GM21390 (cell line): ENCODE measurements at regions not wholly inside any gene's neighbourhood (a gene's known extent, or its start where the extent isn't known, plus 50 kb on each side); places are given as distances from the start of the nearest gene placed in this dataset.
"Not testable (repeated sequence)": the region's sequence is repeated elsewhere in the genome, so short reads cannot be mapped to it uniquely, and the experiment has no call there.

Experiments used
- ATAC-seq: cut with Tn5 transposase; IDR thresholded peaks from one replicate; pipeline ENCODE4 v1.9.1; 2021; ENCODE audit not compliant: unreplicated experiment

DNA sequence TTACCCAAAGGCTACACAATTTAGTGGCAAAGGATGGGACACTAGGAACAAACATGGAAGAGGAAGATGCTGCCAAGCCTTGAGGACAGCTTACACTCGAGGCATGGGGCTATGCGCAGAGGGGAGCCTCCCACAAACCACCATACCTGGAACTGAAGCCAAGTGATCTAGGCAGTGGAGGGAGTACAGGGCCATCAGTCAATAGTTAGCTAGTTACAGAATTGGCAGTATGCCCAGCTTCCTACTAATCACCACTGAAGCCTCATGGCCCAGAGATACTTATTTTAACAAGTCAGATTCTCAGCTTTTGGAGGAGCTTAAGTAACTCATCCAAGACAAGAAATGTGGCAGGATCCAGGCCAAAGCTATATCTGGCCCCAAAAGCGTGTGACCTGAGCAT is 226.6 kb upstream of the MOCS1 start:
- no peak for ATAC-seq

- ATAC-seq: no peak
These were observed 225.6 kb upstream of the MOCS1 start for GRCh38 chr6:40159865-40160264.

- ATAC-seq: no peak
These were observed 218.6 kb upstream of the MOCS1 start for GRCh38 chr6:40152701-40153436.

DNA sequence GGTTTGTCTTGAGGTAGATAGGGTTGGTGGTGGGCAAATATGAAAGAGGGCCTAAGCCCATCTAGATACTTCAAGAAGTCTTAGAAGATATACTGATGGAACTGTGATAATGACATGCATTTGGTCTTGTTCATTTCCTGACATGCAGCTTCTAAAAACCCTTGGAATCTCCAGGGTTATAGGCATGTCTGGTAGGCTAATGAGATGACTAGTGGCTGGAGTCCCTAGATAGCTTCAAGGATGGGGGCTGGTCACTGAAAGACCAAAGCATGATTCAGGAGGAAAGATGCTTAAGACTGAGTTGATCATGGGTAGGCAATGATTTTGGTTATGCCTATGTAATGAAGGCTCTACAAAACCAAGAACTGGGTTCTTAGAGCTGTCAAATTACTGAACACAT is 217.9 kb upstream of the MOCS1 start:
- no peak for ATAC-seq

- ATAC-seq: peak; percentile 94
These were observed 214.8 kb upstream of the MOCS1 start for GRCh38 chr6:40148882-40149573.

DNA sequence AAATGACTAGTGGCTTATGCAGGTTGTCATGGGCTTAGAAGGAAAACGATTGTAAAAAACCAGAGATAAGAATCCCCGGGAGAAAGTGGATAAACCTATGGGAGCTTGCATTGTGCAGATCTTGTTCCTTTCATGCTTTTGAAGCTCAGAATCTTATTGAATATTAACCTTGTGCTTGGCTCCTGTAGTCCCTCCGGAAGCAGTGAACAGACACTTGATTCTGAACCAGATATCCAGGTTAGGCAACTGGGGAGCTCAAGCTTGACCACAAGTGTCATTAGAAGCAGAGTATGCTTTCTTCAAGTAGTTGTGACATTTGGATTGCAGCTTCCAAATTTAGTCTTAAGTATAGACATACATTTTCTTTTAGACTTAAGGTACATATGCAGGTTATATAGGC is 212.6 kb upstream of the MOCS1 start:
- ATAC-seq: no peak

GRCh38 chr6:40139447-40139846 is 205.2 kb upstream of the MOCS1 start:
- no peak for ATAC-seq

DNA sequence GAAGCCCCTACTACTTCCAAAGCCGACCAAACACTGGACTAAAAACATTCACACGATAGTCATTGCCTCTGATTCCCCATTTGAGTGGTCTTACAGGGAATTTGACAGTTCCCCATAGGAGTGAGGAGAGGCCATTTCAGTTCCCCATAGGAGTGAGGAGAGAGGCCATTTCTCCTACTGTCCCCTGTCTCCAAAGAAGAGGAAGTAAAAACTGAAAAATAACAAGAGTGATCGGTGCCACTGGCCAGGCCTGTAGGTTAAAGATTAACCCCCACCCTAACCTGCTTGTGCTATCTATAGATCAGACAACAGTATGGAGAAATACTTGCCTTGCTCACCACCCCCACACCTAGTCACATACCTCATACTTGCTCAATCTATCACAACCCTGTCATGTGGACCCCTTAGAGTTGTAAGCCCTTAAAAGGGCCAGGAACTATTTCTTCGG is 204.0 kb upstream of the MOCS1 start:
- no peak for ATAC-seq

DNA sequence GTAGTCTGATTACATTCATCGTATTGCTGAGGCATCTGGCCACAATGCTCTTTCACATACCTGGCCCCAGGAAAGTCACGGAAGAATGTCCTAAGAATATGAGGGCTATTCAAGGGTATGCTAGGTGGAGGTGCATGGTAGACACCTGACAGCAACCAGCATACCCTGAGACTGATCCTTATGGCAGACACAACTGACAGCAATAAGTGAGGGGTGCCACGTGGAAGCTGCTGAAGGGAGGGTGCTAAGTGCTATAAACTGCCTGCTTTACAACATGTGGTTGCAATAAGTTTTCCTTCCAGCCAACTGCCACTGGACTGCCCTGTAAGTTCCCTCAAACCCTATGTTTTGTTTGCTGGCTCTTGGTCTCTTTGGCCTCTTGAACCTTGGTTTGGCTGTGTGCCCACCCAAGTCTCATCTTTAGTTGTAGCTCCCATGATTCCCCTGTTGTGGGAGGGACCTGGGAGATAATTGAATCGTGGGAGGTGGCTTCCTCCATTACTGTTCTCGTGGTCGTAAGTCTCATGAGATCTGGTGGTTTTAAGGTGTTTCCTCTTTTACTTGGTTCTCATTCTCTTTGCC is 201.3 kb upstream of the MOCS1 start:
- ATAC-seq: no peak

DNA sequence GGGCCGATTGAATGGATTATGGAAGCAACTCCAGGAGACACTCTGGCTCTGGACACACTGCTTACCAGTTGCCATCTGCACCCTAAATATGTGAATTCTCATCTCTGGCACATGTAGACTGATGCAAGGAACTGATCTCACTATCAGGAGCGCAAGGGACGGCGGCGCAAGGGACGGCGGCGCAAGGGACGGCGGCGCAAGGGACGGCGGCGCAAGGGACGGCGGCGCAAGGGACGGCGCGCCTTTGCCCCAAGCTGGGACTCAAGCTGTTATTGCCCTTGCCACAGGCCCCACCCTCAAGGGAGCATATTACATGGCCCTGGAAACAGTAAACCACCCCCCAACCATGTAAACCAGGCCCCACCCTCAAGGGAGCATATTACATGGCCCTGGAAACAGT is 199.7 kb upstream of the MOCS1 start:
- not testable (repeated sequence) for ATAC-seq

DNA sequence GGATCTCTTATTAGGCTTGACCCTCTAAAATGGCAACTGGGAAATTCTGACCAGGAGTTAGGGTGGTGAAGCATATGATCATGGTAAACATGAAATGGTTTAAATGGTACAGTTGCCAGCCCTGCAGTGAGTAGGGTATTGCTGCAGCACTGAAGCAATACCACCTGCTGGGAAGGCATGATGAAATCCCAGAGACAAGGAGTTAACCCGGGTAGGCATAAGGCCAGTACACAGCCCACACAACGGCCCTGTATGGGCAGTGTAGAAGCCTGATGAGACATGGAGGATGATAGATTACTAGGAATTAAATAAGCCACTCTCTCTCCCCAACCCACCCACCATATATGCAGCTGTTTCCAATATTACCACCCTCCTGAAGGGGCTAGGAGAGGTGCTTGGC is 197.4 kb upstream of the MOCS1 start:
- ATAC-seq: no peak

DNA sequence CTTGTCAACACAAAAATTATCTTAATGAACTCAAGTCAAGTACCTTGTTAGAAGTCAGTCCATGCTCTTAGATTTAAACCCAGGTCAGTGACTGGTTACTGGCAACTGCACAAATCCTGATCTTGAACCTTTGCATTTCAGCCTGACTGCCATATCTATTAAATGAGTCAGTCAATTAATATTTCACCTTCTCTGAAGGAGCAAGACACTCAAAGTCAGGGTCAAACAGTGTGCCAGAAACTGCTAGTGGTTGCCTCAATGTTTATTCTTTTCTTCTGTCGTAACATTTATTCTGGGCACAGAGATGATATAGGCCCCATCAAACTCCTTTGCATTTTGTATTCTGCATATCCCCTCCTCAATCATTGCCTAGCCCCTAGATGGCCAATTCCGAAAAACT is 193.9 kb upstream of the MOCS1 start:
- no peak for ATAC-seq

DNA sequence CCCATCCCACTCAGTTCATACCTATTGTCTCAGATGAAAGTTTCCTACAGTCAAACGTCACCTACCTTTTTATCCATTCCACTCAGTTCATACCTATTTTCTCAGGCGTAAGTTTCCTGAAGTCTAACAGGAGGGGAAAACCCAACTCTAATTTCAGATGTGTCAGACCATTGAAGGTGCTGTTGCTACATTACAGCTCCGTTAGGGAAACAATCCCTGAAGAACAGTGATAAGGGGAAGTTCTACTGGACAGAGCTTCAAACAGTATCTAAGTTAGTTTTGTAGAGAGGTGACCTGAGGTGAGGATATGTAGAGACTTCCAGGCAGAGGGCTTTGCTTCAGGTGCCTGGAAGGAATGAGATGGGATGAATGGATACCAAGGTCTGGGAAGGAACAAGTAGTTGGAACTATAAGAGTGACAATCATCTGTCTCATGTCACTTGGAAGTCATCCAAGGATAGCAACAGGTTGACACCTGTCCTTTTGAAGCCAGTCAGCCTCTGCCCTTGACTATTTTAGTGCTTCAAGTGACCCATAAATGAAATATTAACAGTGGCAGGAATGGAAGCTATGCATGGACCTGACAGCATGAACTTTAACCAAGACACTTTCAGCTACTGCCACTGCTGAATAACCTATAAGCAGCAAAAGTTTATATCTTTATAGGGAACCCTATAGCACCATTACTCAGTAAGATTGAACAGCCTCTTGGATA is 191.6 kb upstream of the MOCS1 start:
- ATAC-seq: no peak

GRCh38 chr6:40124924-40125323 is 190.7 kb upstream of the MOCS1 start:
- ATAC-seq: no peak

- no peak for ATAC-seq
These were observed 182.6 kb upstream of the MOCS1 start for GRCh38 chr6:40116832-40117231.

DNA sequence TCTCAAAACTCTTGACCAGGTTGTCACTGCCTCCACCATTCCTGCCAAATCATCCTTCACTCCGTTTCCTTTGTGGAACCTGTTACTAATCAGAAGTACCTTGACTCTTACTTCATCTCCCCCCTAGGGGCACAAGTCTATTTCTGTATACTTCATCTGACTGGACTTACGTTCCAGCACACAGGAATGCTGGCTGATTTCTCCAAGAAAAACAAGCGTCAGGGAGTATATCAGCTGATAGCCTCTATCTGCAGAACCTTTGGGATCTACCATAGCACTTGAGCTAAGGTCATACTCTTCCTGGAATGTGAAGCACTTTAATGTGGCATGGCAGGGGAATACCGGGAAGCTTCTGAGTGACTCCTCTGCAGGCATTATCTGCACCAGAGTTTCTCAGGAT is 178.1 kb upstream of the MOCS1 start:
- no peak for ATAC-seq

GRCh38 chr6:40108736-40109135 is 174.5 kb upstream of the MOCS1 start:
- no peak for ATAC-seq

DNA sequence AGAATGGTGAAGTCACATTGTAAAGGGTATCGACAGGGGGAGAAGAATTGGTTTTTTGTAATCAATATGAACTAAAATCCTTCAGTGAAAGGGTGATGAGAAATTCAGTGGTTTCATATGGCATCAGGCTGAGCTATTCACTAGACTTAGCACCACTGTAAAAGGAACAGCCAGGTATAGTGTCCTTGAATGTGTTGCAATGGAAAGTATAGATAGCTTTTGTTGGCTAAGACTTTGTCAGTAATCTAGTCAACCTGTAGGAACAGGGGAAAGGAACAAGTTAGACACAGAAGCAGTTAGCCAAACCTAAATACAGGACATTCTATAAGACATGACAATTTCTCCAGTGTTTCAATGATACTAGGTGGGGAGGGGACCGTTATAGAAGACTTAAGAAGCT is 172.6 kb upstream of the MOCS1 start:
- no peak for ATAC-seq

GRCh38 chr6:40098774-40099173 is 164.5 kb upstream of the MOCS1 start:
- no peak for ATAC-seq

GRCh38 chr6:40097590-40097989 is 163.3 kb upstream of the MOCS1 start:
- ATAC-seq: no peak

GRCh38 chr6:40083141-40083920 is 149.1 kb upstream of the MOCS1 start:
- no peak for ATAC-seq
